ENCODE measurements at regions not wholly inside any gene's neighbourhood (a gene's known extent, or its start where the extent isn't known, plus 50 kb on each side); places are given as distances from the start of the nearest gene placed in this dataset.
"Not testable (repeated sequence)": the region's sequence is repeated elsewhere in the genome, so short reads cannot be mapped to it uniquely, and the experiment has no call there.

DNA sequence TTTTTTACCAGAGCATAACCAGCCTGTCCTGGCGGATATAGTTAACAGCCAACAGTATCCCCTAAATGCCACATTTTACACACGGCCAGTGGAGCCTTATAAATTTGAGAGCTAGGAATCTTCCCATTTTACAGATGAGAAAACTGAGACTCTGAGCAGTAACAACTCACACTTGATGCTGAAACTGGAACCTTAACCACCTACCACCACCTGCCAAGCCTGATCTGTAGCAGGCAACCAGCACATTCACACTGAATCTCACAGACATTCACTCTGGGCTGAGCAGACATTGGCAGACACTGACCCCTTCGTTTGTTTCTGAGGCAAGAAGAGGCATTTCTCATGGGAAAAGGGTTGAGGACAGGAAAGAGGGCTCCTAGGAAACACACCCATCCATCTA lies 178.2 kb downstream of the BCL2L11 start:
- 95 to 97% methylated on average over 3 of the region's 3 CpGs for WGBS, 2 donors
- H3K4me3 ChIP-seq; H3K4me1 ChIP-seq; intact Hi-C loops (cut with DNase I); H3K36me3 ChIP-seq; H3K27me3 ChIP-seq; H3K9me3 ChIP-seq; H3K27ac ChIP-seq; DNase-seq: not testable (repeated sequence)

DNA sequence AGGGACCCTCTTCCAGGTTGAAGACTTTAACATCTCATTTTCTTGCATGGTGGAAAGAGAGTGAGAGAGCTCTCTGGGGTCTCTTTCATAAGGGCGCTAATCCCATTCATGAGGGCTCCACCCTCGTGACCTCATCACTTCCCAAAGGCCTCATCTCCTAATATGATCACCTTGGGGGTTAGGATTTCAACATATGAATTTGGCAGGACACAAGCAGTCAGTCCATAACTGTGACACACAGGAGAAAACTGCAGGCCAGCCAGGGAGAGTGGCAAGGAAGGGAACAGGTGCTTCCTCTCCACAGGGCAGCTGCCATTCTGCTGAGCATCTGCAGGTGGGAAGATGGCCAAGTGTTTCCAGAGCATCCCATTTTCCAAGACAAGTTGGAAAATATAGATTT lies 178.9 kb downstream of the BCL2L11 start:
- H3K36me3 ChIP-seq; DNase-seq; H3K27ac ChIP-seq; H3K27me3 ChIP-seq; H3K4me1 ChIP-seq; intact Hi-C loops (cut with DNase I); H3K9me3 ChIP-seq; H3K4me3 ChIP-seq: not testable (repeated sequence)
- WGBS, 2 donors: 94 to 97% methylated on average over 2 of the region's 2 CpGs

DNA sequence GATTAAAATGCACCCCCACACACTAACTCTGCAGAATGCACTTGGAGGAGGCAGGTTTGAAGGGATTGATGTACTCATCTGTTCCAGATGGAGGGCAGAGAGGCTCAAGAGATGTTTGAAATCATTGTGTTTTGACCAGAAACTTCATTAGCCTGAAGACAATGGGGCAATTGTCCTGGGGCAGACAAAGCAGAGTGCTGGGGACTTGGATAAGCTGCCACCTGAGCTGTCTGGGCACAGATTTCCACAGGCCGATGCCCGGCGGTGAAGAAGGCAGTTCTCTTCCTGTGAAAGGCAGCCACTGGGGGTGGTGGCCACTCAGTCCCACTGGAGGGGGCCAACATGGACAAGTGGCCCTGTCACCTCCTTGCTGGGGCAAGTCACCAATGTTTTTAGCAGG lies 181.0 kb downstream of the BCL2L11 start:
- intact Hi-C loops (cut with DNase I); H3K4me3 ChIP-seq; H3K27ac ChIP-seq; H3K9me3 ChIP-seq; H3K27me3 ChIP-seq; DNase-seq; H3K4me1 ChIP-seq; H3K36me3 ChIP-seq: not testable (repeated sequence)
- WGBS, 2 donors: no CpG with 5 or more reads among the region's 3 CpGs

GRCh38 chr2:111302397-111303218 lies 181.9 kb downstream of the BCL2L11 start:
- H3K9me3 ChIP-seq; H3K36me3 ChIP-seq; H3K27ac ChIP-seq; intact Hi-C loops (cut with DNase I); H3K4me1 ChIP-seq; H3K27me3 ChIP-seq; DNase-seq; H3K4me3 ChIP-seq: not testable (repeated sequence)
- WGBS, 2 donors: 64 to 73% methylated on average over 6 of the region's 7 CpGs

- DNase-seq; H3K4me3 ChIP-seq; H3K4me1 ChIP-seq; H3K9me3 ChIP-seq; H3K36me3 ChIP-seq; H3K27me3 ChIP-seq; H3K27ac ChIP-seq; intact Hi-C loops (cut with DNase I): not testable (repeated sequence)
- WGBS, 2 donors: 96 to 97% methylated on average over 3 of the region's 3 CpGs
Measured at GRCh38 chr2:111307302-111307701, 186.6 kb downstream of the BCL2L11 start.

- H3K4me1 ChIP-seq; intact Hi-C loops (cut with DNase I); H3K9me3 ChIP-seq; H3K27ac ChIP-seq; H3K4me3 ChIP-seq; DNase-seq; H3K36me3 ChIP-seq; H3K27me3 ChIP-seq: not testable (repeated sequence)
- 82 to 88% methylated on average over 5 of the region's 6 CpGs for WGBS, 2 donors
Measured at GRCh38 chr2:111309231-111310075, 188.7 kb downstream of the BCL2L11 start.

- H3K4me1 ChIP-seq; H3K27ac ChIP-seq; H3K36me3 ChIP-seq; H3K27me3 ChIP-seq; H3K4me3 ChIP-seq; intact Hi-C loops (cut with DNase I); H3K9me3 ChIP-seq; DNase-seq: not testable (repeated sequence)
- 33 to 77% methylated on average over 5 of the region's 8 CpGs for WGBS, 2 donors
Measured at GRCh38 chr2:111310395-111310794, 189.7 kb downstream of the BCL2L11 start.

DNA sequence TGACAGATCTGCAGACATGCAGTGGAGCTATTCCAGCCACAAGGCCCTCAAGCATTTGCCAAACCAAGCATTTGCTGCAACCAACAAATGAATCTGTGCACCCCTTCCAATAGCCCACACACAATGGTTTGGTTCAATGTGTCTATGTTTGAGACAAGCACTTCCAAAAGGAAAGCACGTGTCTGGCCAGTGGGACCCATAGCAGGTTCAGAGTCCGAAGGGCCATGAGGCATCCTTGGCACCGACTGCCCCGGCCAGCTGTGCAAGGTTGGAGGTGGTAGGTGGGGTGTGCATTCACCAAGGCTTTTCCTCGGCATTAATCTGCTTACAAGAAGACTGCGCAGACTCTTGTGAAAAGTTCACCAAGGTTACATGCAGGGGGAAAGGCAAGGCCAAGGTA lies 190.9 kb downstream of the BCL2L11 start:
- H3K4me1 ChIP-seq; H3K4me3 ChIP-seq; H3K36me3 ChIP-seq; H3K9me3 ChIP-seq; DNase-seq; H3K27me3 ChIP-seq; H3K27ac ChIP-seq; intact Hi-C loops (cut with DNase I): not testable (repeated sequence)
- 93 to 94% methylated on average over 1 to 2 of the region's 6 CpGs for WGBS, 2 donors

DNA sequence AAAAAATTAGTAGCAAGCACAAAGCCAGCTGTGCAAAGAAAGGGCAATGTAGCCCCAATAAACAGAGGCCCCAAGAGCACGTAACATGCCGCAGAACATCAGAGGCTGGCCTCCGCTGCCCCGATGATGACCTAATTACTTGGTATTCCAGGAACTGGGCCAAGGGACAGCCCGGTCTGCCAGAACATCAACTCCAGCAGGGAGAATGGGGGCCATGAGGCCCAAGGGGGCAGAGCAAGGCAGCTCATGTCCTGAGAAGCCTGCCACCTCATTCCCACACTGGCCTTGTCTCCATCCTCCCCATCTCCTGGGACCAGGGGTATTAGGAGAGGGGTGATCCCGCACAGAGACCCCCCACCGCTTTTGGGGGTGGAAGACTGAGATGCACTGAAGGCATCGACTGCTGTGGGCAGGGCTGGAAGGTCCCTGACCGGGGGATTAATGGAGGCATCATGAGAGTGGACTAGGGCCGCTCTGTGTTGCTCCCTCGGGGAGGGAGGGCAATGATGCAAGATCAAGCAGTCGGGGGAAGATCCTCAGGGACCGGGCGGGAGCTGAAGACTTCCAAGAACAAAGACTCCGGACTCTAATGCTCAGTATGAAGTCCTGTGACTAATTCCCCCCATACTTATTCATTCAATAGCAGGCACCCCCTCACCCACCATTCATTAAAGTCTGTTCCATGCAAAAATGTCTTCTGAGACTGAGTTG lies 192.3 kb downstream of the BCL2L11 start:
- H3K36me3 ChIP-seq; H3K27me3 ChIP-seq; intact Hi-C loops (cut with DNase I); H3K9me3 ChIP-seq; H3K4me1 ChIP-seq; DNase-seq; H3K4me3 ChIP-seq; H3K27ac ChIP-seq: not testable (repeated sequence)
- 77 to 84% methylated on average over 11 to 13 of the region's 15 CpGs for WGBS, 2 donors

DNA sequence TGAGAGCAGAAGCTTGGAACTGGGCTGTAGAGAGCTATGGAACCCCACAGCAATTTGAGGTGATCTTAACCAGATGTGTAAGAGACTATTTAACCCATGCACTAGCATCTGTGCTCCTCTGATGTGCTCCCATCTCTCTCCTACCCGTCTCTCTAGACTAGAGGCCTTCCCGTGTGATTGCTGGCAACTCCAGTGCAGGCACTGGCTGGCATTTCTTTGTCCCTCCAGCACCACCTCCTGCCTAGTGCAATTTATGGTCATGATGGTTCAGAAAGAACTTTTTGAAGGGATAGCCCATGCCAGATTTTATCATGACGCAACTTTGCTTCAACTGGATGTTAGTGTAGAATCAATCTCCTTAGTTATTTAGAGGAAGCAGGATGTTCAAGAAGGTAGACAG lies 193.0 kb downstream of the BCL2L11 start:
- intact Hi-C loops (cut with DNase I); H3K4me1 ChIP-seq; H3K36me3 ChIP-seq; H3K9me3 ChIP-seq; H3K4me3 ChIP-seq; H3K27me3 ChIP-seq; DNase-seq; H3K27ac ChIP-seq: not testable (repeated sequence)
- WGBS, 2 donors: 26 to 85% methylated on average over 2 of the region's 3 CpGs

- 85 to 92% methylated on average over 11 of the region's 13 CpGs for WGBS, 2 donors
- DNase-seq; H3K36me3 ChIP-seq; H3K4me1 ChIP-seq; intact Hi-C loops (cut with DNase I); H3K4me3 ChIP-seq; H3K27ac ChIP-seq; H3K9me3 ChIP-seq; H3K27me3 ChIP-seq: not testable (repeated sequence)
Measured at GRCh38 chr2:111315188-111315917, 194.6 kb downstream of the BCL2L11 start.

- WGBS, 2 donors: 88 to 93% methylated on average over 8 of the region's 9 CpGs
- H3K27me3 ChIP-seq; H3K4me3 ChIP-seq; H3K4me1 ChIP-seq; H3K27ac ChIP-seq; H3K36me3 ChIP-seq; intact Hi-C loops (cut with DNase I); H3K9me3 ChIP-seq; DNase-seq: not testable (repeated sequence)
Measured at GRCh38 chr2:111316221-111316741, 195.6 kb downstream of the BCL2L11 start.

All from sigmoid colon (tissue), 6 donors.